Fibroblast of villous mesenchyme (primary cell): ENCODE measurements at regions not wholly inside any gene's neighbourhood (a gene's known extent, or its start where the extent isn't known, plus 50 kb on each side); places are given as distances from the start of the nearest gene placed in this dataset.

Experiments
- DNase-seq: peaks from one replicate; pipeline ENCODE4 v3.0.0-alpha.2; 2010; ENCODE audit warnings: low read depth
- H3K4me3 ChIP-seq: 2 replicates; pipeline ENCODE4 v1.5.1; 2011; ENCODE audit warnings: low read depth, mild to moderate bottlenecking, low read length
- CTCF ChIP-seq: IDR thresholded peaks from 2 replicates; pipeline ENCODE4 v1.5.1; 2012; ENCODE audit warnings: low read depth, mild to moderate bottlenecking, low read length; ENCODE audit not compliant: insufficient read depth

- H3K4me3 ChIP-seq, result no peak overlapping the region
- DNase-seq, result no peak
- no peak for TF ChIP-seq CTCF
Observed at GRCh38 chr6:6376845-6377244, 56.4 kb upstream of the F13A1 start.

- TF ChIP-seq CTCF, result no peak
- no peak overlapping the region for H3K4me3 ChIP-seq
- no peak for DNase-seq
Observed at GRCh38 chr6:6377621-6378020, 57.2 kb upstream of the F13A1 start.

GRCh38 chr6:6379573-6379972 lies 59.1 kb upstream of the F13A1 start:
- TF ChIP-seq CTCF, result no peak
- no peak overlapping the region for H3K4me3 ChIP-seq
- DNase-seq, result no peak

- no peak for DNase-seq
- no peak overlapping the region for H3K4me3 ChIP-seq
- no peak for TF ChIP-seq CTCF
Observed at GRCh38 chr6:6384520-6384919, 64.1 kb upstream of the F13A1 start.

GRCh38 chr6:6386010-6386409 lies 65.5 kb upstream of the F13A1 start:
- TF ChIP-seq CTCF, result no peak
- no peak for DNase-seq
- no peak overlapping the region for H3K4me3 ChIP-seq

GRCh38 chr6:6390849-6391602 lies 70.6 kb upstream of the F13A1 start:
- DNase-seq, result no peak
- no peak for TF ChIP-seq CTCF
- no peak overlapping the region for H3K4me3 ChIP-seq
